CD4-positive, alpha-beta T cell treated with Interleukin-17A for 1 hour (primary cell): ENCODE measurements at regions not wholly inside any gene's neighbourhood (a gene's known extent, or its start where the extent isn't known, plus 50 kb on each side); places are given as distances from the start of the nearest gene placed in this dataset.

ENCODE experiments used
- DNase-seq: peaks from one replicate; pipeline ENCODE4 v3.0.0-alpha.2; 2020

- DNase-seq: no peak
Measured at GRCh38 chr10:44049301-44050015, 335.4 kb downstream of the CXCL12 start.

GRCh38 chr10:44047361-44047760, 337.5 kb downstream of the CXCL12 start:
- no peak for DNase-seq

GRCh38 chr10:44046605-44047004, 338.3 kb downstream of the CXCL12 start:
- DNase-seq: no peak

- no peak for DNase-seq
Measured at GRCh38 chr10:44045020-44045419, 339.9 kb downstream of the CXCL12 start.

GRCh38 chr10:44044549-44044948, 340.3 kb downstream of the CXCL12 start:
- DNase-seq: no peak

GRCh38 chr10:44043646-44044375, 341.1 kb downstream of the CXCL12 start:
- no peak for DNase-seq

- no peak for DNase-seq
Measured at GRCh38 chr10:44042926-44043602, 341.8 kb downstream of the CXCL12 start.

- no peak for DNase-seq
Measured at GRCh38 chr10:44042075-44042770, 342.7 kb downstream of the CXCL12 start.

GRCh38 chr10:44039599-44039998, 345.3 kb downstream of the CXCL12 start:
- no peak for DNase-seq

GRCh38 chr10:44036425-44036824, 348.5 kb downstream of the CXCL12 start:
- DNase-seq: no peak

GRCh38 chr10:44035474-44036197, 349.3 kb downstream of the CXCL12 start:
- DNase-seq: no peak

GRCh38 chr10:44034946-44035345, 350.0 kb downstream of the CXCL12 start:
- no peak for DNase-seq

GRCh38 chr10:44033008-44033407, 351.9 kb downstream of the CXCL12 start:
- no peak for DNase-seq

- DNase-seq: no peak
Measured at GRCh38 chr10:44032216-44032615, 352.7 kb downstream of the CXCL12 start.

- no peak for DNase-seq
Measured at GRCh38 chr10:44030738-44031137, 354.2 kb downstream of the CXCL12 start.

GRCh38 chr10:44030132-44030531, 354.8 kb downstream of the CXCL12 start:
- DNase-seq: peak; percentile 35

GRCh38 chr10:44028384-44029137, 356.3 kb downstream of the CXCL12 start:
- no peak for DNase-seq

- DNase-seq: no peak
Measured at GRCh38 chr10:44024356-44025116, 360.4 kb downstream of the CXCL12 start.

- DNase-seq: no peak
Measured at GRCh38 chr10:44023517-44023916, 361.4 kb downstream of the CXCL12 start.

GRCh38 chr10:44022203-44022602, 362.7 kb downstream of the CXCL12 start:
- DNase-seq: no peak
